Neural cell (in vitro differentiated cells): ENCODE measurements at regions not wholly inside any gene's neighbourhood (a gene's known extent, or its start where the extent isn't known, plus 50 kb on each side); places are given as distances from the start of the nearest gene placed in this dataset.

Source experiments
- H2AFZ ChIP-seq: fragments of 200-600, 300-800 bp; sonication (generic), shearing (Covaris generic); 2 replicates; pipeline ENCODE4 v1.6.0; 2014; ENCODE audit warnings: low read depth, mild to moderate bottlenecking, antibody characterized with exemption, low read length, moderate library complexity
- H3F3A ChIP-seq: fragments of 200-600 bp; shearing (Covaris generic); 2 replicates; pipeline ENCODE4 v1.6.1; 2016; ENCODE audit warnings: mild to moderate bottlenecking, moderate library complexity, mixed read lengths, antibody characterized with exemption, low read length; ENCODE audit not compliant: insufficient read depth, poor library complexity, severe bottlenecking
- H3K27ac ChIP-seq: fragments of 200-600, 300-800 bp; sonication (generic), shearing (Covaris generic); 2 replicates; pipeline ENCODE4 v1.5.1; 2014; ENCODE audit warnings: mild to moderate bottlenecking, low read length, moderate library complexity
- H3K27me3 ChIP-seq: fragments of 300-800, 200-600 bp; sonication (generic), shearing (Covaris generic); 2 replicates; pipeline ENCODE4 v1.6.0; 2014; ENCODE audit warnings: mild to moderate bottlenecking, low read depth, low read length, moderate library complexity; ENCODE audit not compliant: insufficient read depth
- H3K36me3 ChIP-seq: fragments of 300-800, 200-600 bp; sonication (generic), shearing (Covaris generic); 2 replicates; pipeline ENCODE4 v1.5.1; 2014; ENCODE audit warnings: mild to moderate bottlenecking, antibody characterized with exemption, low read length, moderate library complexity; ENCODE audit not compliant: insufficient read depth
- H3K4me2 ChIP-seq: fragments of 300-800, 200-600 bp; sonication (generic), shearing (Covaris generic); 2 replicates; pipeline ENCODE4 v1.6.0; 2014; ENCODE audit warnings: mild to moderate bottlenecking, low read length
- H3K4me3 ChIP-seq: fragments of 300-800, 200-600 bp; sonication (generic), shearing (Covaris generic); 2 replicates; pipeline ENCODE4 v1.5.1; 2014; ENCODE audit warnings: mild to moderate bottlenecking, low read length, moderate library complexity
- H3K79me2 ChIP-seq: fragments of 200-600 bp; shearing (Covaris generic); replicated peaks from 2 replicates; pipeline ENCODE4 v1.6.0; 2014; ENCODE audit warnings: mild to moderate bottlenecking, low read length, moderate library complexity; ENCODE audit not compliant: insufficient read depth
- H3K9ac ChIP-seq: fragments of 300-800, 200-600 bp; sonication (generic), shearing (Covaris generic); 2 replicates; pipeline ENCODE4 v1.6.1; 2016; ENCODE audit warnings: mild to moderate bottlenecking, low read length, mixed read lengths
- H3K9me2 ChIP-seq: fragments of 200-600 bp; shearing (Covaris generic); 2 replicates; pipeline ENCODE4 v1.6.1; 2016; ENCODE audit warnings: mild to moderate bottlenecking, low read length, mixed read lengths; ENCODE audit not compliant: insufficient read depth
- H3K9me3 ChIP-seq: fragments of 200-600, 300-800 bp; sonication (generic), shearing (Covaris generic); 2 replicates; pipeline ENCODE4 v1.6.1; 2016; ENCODE audit warnings: mild to moderate bottlenecking, mixed run types, low read length, moderate library complexity, mixed read lengths
- H4K20me1 ChIP-seq: fragments of 200-600 bp; shearing (Covaris generic); 2 replicates; pipeline ENCODE4 v1.6.1; 2016; ENCODE audit warnings: mild to moderate bottlenecking, mixed run types; ENCODE audit not compliant: insufficient read depth
- EP300 ChIP-seq: fragments of 450-650 bp; conservative IDR thresholded peaks from 2 replicates; pipeline ENCODE4 v1.6.1; 2014; ENCODE audit warnings: antibody characterized with exemption, mild to moderate bottlenecking, moderate library complexity; ENCODE audit not compliant: poor library complexity, severe bottlenecking
- EZH2 ChIP-seq: fragments of 200-600, 300-800 bp; shearing (Covaris generic), sonication (generic); IDR thresholded peaks from 2 replicates; pipeline ENCODE4 v1.6.1; 2014; ENCODE audit warnings: antibody characterized with exemption, low read length, borderline replicate concordance, mild to moderate bottlenecking; ENCODE audit not compliant: insufficient read depth, poor library complexity, severe bottlenecking
- MXI1 ChIP-seq: fragments of 450-650 bp; conservative IDR thresholded peaks from 2 replicates; pipeline ENCODE4 v1.6.1; 2014; ENCODE audit warnings: antibody characterized with exemption, mild to moderate bottlenecking; ENCODE audit not compliant: poor library complexity, severe bottlenecking
- POLR2AphosphoS5 ChIP-seq: IDR thresholded peaks from 2 replicates; pipeline ENCODE4 v1.6.1; 2012
- RAD21 ChIP-seq: fragments of 450-650 bp; conservative IDR thresholded peaks from 2 replicates; pipeline ENCODE4 v1.6.1; 2014; ENCODE audit warnings: antibody characterized with exemption, mild to moderate bottlenecking, moderate library complexity
- SMC3 ChIP-seq: fragments of 450-650 bp; conservative IDR thresholded peaks from 2 replicates; pipeline ENCODE4 v1.6.1; 2014; ENCODE audit warnings: antibody characterized with exemption, mild to moderate bottlenecking, moderate library complexity; ENCODE audit not compliant: poor library complexity
- TAF1 ChIP-seq: IDR thresholded peaks from 2 replicates; pipeline ENCODE4 v1.6.1; 2012; ENCODE audit warnings: low read depth
- TF ChIP-seq, protein P1 (sequence below): fragments of 450-650 bp; IDR thresholded peaks from 2 replicates; pipeline ENCODE4 v1.5.1; 2014; ENCODE audit warnings: antibody characterized with exemption, mild to moderate bottlenecking, moderate library complexity; ENCODE audit not compliant: poor library complexity, severe bottlenecking
- TF ChIP-seq, protein P2 (sequence below): IDR thresholded peaks from 2 replicates; pipeline ENCODE4 v1.6.1; 2012; ENCODE audit warnings: borderline replicate concordance

- no peaks in the 10 kb centered on the region for H3K79me2 ChIP-seq
- no peaks in the 10 kb centered on the region for H3F3A ChIP-seq
- H3K36me3 ChIP-seq, result no peaks in the 10 kb centered on the region
- H3K4me2 ChIP-seq, result no peak overlapping the region
- H3K27ac ChIP-seq, result no peak overlapping the region
- no peaks in the 10 kb centered on the region for H4K20me1 ChIP-seq
- no peak overlapping the region for H2AFZ ChIP-seq
- no peak overlapping the region for H3K4me3 ChIP-seq
- H3K9ac ChIP-seq, result no peak overlapping the region
- TF ChIP-seq MXI1, result no peak
- no peak for TF ChIP-seq POLR2AphosphoS5
- TF ChIP-seq RAD21, result no peak
- TF ChIP-seq EZH2, result no peak
- no peak for TF ChIP-seq SMC3
- TF ChIP-seq, protein P1, sequence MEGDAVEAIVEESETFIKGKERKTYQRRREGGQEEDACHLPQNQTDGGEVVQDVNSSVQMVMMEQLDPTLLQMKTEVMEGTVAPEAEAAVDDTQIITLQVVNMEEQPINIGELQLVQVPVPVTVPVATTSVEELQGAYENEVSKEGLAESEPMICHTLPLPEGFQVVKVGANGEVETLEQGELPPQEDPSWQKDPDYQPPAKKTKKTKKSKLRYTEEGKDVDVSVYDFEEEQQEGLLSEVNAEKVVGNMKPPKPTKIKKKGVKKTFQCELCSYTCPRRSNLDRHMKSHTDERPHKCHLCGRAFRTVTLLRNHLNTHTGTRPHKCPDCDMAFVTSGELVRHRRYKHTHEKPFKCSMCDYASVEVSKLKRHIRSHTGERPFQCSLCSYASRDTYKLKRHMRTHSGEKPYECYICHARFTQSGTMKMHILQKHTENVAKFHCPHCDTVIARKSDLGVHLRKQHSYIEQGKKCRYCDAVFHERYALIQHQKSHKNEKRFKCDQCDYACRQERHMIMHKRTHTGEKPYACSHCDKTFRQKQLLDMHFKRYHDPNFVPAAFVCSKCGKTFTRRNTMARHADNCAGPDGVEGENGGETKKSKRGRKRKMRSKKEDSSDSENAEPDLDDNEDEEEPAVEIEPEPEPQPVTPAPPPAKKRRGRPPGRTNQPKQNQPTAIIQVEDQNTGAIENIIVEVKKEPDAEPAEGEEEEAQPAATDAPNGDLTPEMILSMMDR, result no peak
- TF ChIP-seq EP300, result no peak
- TF ChIP-seq, protein P2, sequence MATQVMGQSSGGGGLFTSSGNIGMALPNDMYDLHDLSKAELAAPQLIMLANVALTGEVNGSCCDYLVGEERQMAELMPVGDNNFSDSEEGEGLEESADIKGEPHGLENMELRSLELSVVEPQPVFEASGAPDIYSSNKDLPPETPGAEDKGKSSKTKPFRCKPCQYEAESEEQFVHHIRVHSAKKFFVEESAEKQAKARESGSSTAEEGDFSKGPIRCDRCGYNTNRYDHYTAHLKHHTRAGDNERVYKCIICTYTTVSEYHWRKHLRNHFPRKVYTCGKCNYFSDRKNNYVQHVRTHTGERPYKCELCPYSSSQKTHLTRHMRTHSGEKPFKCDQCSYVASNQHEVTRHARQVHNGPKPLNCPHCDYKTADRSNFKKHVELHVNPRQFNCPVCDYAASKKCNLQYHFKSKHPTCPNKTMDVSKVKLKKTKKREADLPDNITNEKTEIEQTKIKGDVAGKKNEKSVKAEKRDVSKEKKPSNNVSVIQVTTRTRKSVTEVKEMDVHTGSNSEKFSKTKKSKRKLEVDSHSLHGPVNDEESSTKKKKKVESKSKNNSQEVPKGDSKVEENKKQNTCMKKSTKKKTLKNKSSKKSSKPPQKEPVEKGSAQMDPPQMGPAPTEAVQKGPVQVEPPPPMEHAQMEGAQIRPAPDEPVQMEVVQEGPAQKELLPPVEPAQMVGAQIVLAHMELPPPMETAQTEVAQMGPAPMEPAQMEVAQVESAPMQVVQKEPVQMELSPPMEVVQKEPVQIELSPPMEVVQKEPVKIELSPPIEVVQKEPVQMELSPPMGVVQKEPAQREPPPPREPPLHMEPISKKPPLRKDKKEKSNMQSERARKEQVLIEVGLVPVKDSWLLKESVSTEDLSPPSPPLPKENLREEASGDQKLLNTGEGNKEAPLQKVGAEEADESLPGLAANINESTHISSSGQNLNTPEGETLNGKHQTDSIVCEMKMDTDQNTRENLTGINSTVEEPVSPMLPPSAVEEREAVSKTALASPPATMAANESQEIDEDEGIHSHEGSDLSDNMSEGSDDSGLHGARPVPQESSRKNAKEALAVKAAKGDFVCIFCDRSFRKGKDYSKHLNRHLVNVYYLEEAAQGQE, result no peak
- TF ChIP-seq TAF1, result no peak
- no peaks in the 10 kb centered on the region for H3K9me2 ChIP-seq
- H3K27me3 ChIP-seq, result no peaks in the 10 kb centered on the region
- H3K9me3 ChIP-seq, result no peaks in the 10 kb centered on the region
These were observed 59.8 kb downstream of the BAMBI start for GRCh38 chr10:28737096-28737495.

- no peak overlapping the region for H3K9ac ChIP-seq
- H3K36me3 ChIP-seq, result no peaks in the 10 kb centered on the region
- H3K27ac ChIP-seq, result no peak overlapping the region
- no peak overlapping the region for H2AFZ ChIP-seq
- H3K4me3 ChIP-seq, result no peak overlapping the region
- TF ChIP-seq EP300 (no peak), MXI1 (no peak), TAF1 (no peak)
- no peak overlapping the region for H3K4me2 ChIP-seq
- no peaks in the 10 kb centered on the region for H3K27me3 ChIP-seq
- no peaks in the 10 kb centered on the region for H3K79me2 ChIP-seq
- H3K9me3 ChIP-seq, result no peaks in the 10 kb centered on the region
- H4K20me1 ChIP-seq, result no peaks in the 10 kb centered on the region
- no peaks in the 10 kb centered on the region for H3F3A ChIP-seq
- H3K9me2 ChIP-seq, result no peaks in the 10 kb centered on the region
These were observed 60.9 kb downstream of the BAMBI start for GRCh38 chr10:28738200-28738599.

- H3K27ac ChIP-seq, result no peak overlapping the region
- no peaks in the 10 kb centered on the region for H3F3A ChIP-seq
- no peaks in the 10 kb centered on the region for H3K36me3 ChIP-seq
- no peak overlapping the region for H2AFZ ChIP-seq
- no peak overlapping the region for H3K9ac ChIP-seq
- no peaks in the 10 kb centered on the region for H3K27me3 ChIP-seq
- no peaks in the 10 kb centered on the region for H4K20me1 ChIP-seq
- no peaks in the 10 kb centered on the region for H3K79me2 ChIP-seq
- TF ChIP-seq SMC3 (no peak), EP300 (no peak)
- H3K9me3 ChIP-seq, result no peaks in the 10 kb centered on the region
- H3K4me2 ChIP-seq, result no peak overlapping the region
- H3K9me2 ChIP-seq, result no peaks in the 10 kb centered on the region
- no peak overlapping the region for H3K4me3 ChIP-seq
These were observed 66.3 kb downstream of the BAMBI start for GRCh38 chr10:28743576-28743975.
